B cell (primary cell): ENCODE measurements at regions not wholly inside any gene's neighbourhood (a gene's known extent, or its start where the extent isn't known, plus 50 kb on each side); places are given as distances from the start of the nearest gene placed in this dataset.
"Not testable (repeated sequence)": the region's sequence is repeated elsewhere in the genome, so short reads cannot be mapped to it uniquely, and the experiment has no call there.

ENCODE experiments used
- ATAC-seq: fragments of 200-7000 bp; cut with Tn5 transposase; one replicate; pipeline ENCODE4 v1.10.0; 2021; ENCODE audit warnings: low read depth, mild to moderate bottlenecking, moderate number of reproducible peaks, moderate library complexity
- CTCF ChIA-PET: fragments of 350-600 bp; sonication (Branson Sonifier 250); formaldehyde crosslinking; loops from one replicate; lab custom pipeline; 2021; ENCODE audit warnings: antibody characterized with exemption, inconsistent platforms; lab: Charles Lee
- POLR2A ChIA-PET: fragments of 350-600 bp; sonication (Branson Sonifier 250); formaldehyde crosslinking; loops from one replicate; lab custom pipeline; 2021; ENCODE audit warnings: antibody characterized with exemption; lab: Charles Lee
- DNase-seq: peaks from one replicate; pipeline ENCODE4 v3.0.0; 2013
- H2AFZ ChIP-seq: 2 replicates; pipeline ENCODE4 v1.6.1; 2012; ENCODE audit warnings: mild to moderate bottlenecking, low read depth, low read length; ENCODE audit not compliant: insufficient read depth, poor library complexity, severe bottlenecking
- H3K27ac ChIP-seq, 2 donors: 1 replicate in 1 of 2; 2 replicates in 1 of 2; pipeline ENCODE4 v1.5.1; 2012 to 2013; ENCODE audit warnings: low read length in 2 of 2, mild to moderate bottlenecking in 2 of 2, moderate library complexity in 1 of 2
- H3K27me3 ChIP-seq, 4 experiments: fragments of 200-600 bp in 1 of 4; sonication (generic) in 1 of 4; replicated peaks in 1 of 4; 1 replicate in 2 of 4; 2 replicates in 2 of 4; pipeline versions ENCODE4 v1.6.1 to v1.7.0; 2013 to 2016; ENCODE audit warnings: low read length in 3 of 4, mild to moderate bottlenecking in 2 of 4, mixed read lengths in 1 of 4, moderate library complexity in 1 of 4; ENCODE audit not compliant: insufficient read depth in 4 of 4, control insufficient read depth in 3 of 4; ENCODE audit errors: control extremely low read depth in 1 of 4
- H3K36me3 ChIP-seq, 2 experiments: replicated peaks in 1 of 2; 1 replicate in 1 of 2; 2 replicates in 1 of 2; pipeline versions ENCODE4 v1.6.1 to v1.7.1; 2013; ENCODE audit warnings: low read length in 1 of 2; ENCODE audit not compliant: insufficient read depth in 2 of 2, control insufficient read depth in 1 of 2; ENCODE audit errors: control extremely low read depth in 1 of 2, extremely low read depth in 1 of 2
- H3K4me1 ChIP-seq, 2 donors: fragments of 200-600 bp in 1 of 2; sonication (generic) in 1 of 2; 1 replicate in 1 of 2; 2 replicates in 1 of 2; pipeline versions ENCODE4 v1.5.1 to v1.6.1; 2013 to 2017; ENCODE audit warnings: low read length in 2 of 2; ENCODE audit not compliant: control insufficient read depth in 2 of 2, insufficient read depth in 2 of 2
- H3K4me2 ChIP-seq: replicated peaks from 2 replicates; pipeline ENCODE3; 2012; ENCODE audit warnings: mild to moderate bottlenecking, low read depth, low read length; ENCODE audit not compliant: poor library complexity, severe bottlenecking
- H3K4me3 ChIP-seq, 5 experiments: fragments of 200-600 bp in 1 of 5; sonication (generic) in 1 of 5; 1 replicate in 3 of 5; 2 replicates in 2 of 5; pipeline versions ENCODE4 v1.5.1 to v1.7.0; 2011 to 2016; ENCODE audit warnings: low read length in 4 of 5, mild to moderate bottlenecking in 4 of 5, low read depth in 2 of 5, control low read depth in 1 of 5, moderate library complexity in 1 of 5; ENCODE audit not compliant: insufficient read depth in 1 of 5; ENCODE audit errors: control extremely low read depth in 1 of 5, extremely low read depth in 1 of 5
- H3K79me2 ChIP-seq: fragments of 200-600 bp; sonication (generic); one replicate; pipeline ENCODE4 v1.6.0; 2016; ENCODE audit warnings: low read length; ENCODE audit not compliant: control insufficient read depth, insufficient read depth
- H3K9ac ChIP-seq: fragments of 200-600 bp; sonication (generic); 2 replicates; pipeline ENCODE4 v1.6.1; 2017; ENCODE audit warnings: mild to moderate bottlenecking, low read length, moderate library complexity
- H3K9me3 ChIP-seq, 3 donors: one replicate each; pipeline versions ENCODE4 v1.6.1 to v1.7.1; 2013; ENCODE audit warnings: low read length in 2 of 3; ENCODE audit not compliant: control insufficient read depth in 2 of 3, insufficient read depth in 1 of 3; ENCODE audit errors: control extremely low read depth in 1 of 3
- H4K20me1 ChIP-seq: 2 replicates; pipeline ENCODE4 v1.6.0; 2012; ENCODE audit warnings: mild to moderate bottlenecking, low read length; ENCODE audit not compliant: insufficient read depth, control insufficient read depth, poor library complexity, severe bottlenecking
- H3K27ac Mint-ChIP-seq: one replicate; pipeline ENCODE4 v1.8.0; 2021; ENCODE audit warnings: mixed read lengths
- H3K27me3 Mint-ChIP-seq: one replicate; pipeline ENCODE4 v1.8.0; 2021; ENCODE audit warnings: mixed read lengths
- H3K4me1 Mint-ChIP-seq: one replicate; pipeline ENCODE4 v1.8.0; 2021; ENCODE audit warnings: mixed read lengths
- H3K4me3 Mint-ChIP-seq: one replicate; pipeline ENCODE4 v1.8.0; 2021; ENCODE audit warnings: mixed read lengths
- H3K9me3 Mint-ChIP-seq: one replicate; pipeline ENCODE4 v1.8.0; 2022; ENCODE audit warnings: mixed read lengths; ENCODE audit not compliant: insufficient read depth
- CTCF ChIP-seq: fragments of 200-600 bp; IDR thresholded peaks from one replicate; pipeline ENCODE4 v1.8.0; 2022; ENCODE audit warnings: antibody characterized with exemption, mild to moderate bottlenecking
- EZH2 ChIP-seq: IDR thresholded peaks from 2 replicates; pipeline ENCODE4 v1.6.1; 2012; ENCODE audit warnings: borderline replicate concordance, low read depth, mild to moderate bottlenecking, moderate library complexity, low read length; ENCODE audit not compliant: insufficient read depth, poor library complexity, severe bottlenecking
- WGBS: methylation state at CpG from one replicate; pipeline ENCODE4 v1.1.5; 2013; ENCODE audit warnings: missing lambda C conversion rate; ENCODE audit not compliant: insufficient coverage; 5-methylcytosine and 5-hydroxymethylcytosine counted together
- intact Hi-C: fragments of 100-400 bp; cut with micrococcal nuclease; formaldehyde crosslinking; loops from one replicate; pipeline ENCODE4 v1.10.0; 2022

GRCh38 chr5:89534331-89534730, 651.3 kb upstream of the MEF2C start:
- H3K36me3 ChIP-seq, result no peaks in the 10 kb centered on the region
- H3K9me3 ChIP-seq, result no peaks in the 10 kb centered on the region
- H3K4me2 ChIP-seq, result no peak overlapping the region
- Mint-ChIP-seq H3K27ac (no peak overlapping the region), H3K4me3 (no peak overlapping the region), H3K27me3 (no peaks in the 10 kb centered on the region), H3K9me3 (no peaks in the 10 kb centered on the region), H3K4me1 (peaks cover 3% of the 10 kb centered on the region)
- POLR2A ChIA-PET, result no interaction called here
- no peaks in the 10 kb centered on the region for H3K79me2 ChIP-seq
- intact Hi-C loops, result no loop called here
- TF ChIP-seq EZH2, result no peak
- TF ChIP-seq CTCF, result no peak
- H4K20me1 ChIP-seq, result no peaks in the 10 kb centered on the region
- H2AFZ ChIP-seq, result no peak overlapping the region
- H3K4me1 ChIP-seq, result peaks cover 0 to 5% of the 10 kb centered on the region in 2 donors
- no peak overlapping the region for H3K9ac ChIP-seq
- no peak overlapping the region for H3K27ac ChIP-seq
- H3K27me3 ChIP-seq, result no peaks in the 10 kb centered on the region
- CTCF ChIA-PET, result no interaction called here
- no peak overlapping the region for H3K4me3 ChIP-seq
- DNase-seq, result no peak
- no peak for ATAC-seq

GRCh38 chr5:89524785-89525184, 641.8 kb upstream of the MEF2C start:
- no peak overlapping the region for H3K9ac ChIP-seq
- H2AFZ ChIP-seq, result no peak overlapping the region
- no peaks in the 10 kb centered on the region for H3K9me3 Mint-ChIP-seq
- POLR2A ChIA-PET, result no interaction called here
- intact Hi-C loops, result no loop called here
- no peaks in the 10 kb centered on the region for H3K79me2 ChIP-seq
- no peak overlapping the region for H3K4me3 Mint-ChIP-seq
- no peaks in the 10 kb centered on the region for H3K4me1 ChIP-seq
- DNase-seq (no peak), ATAC-seq (no peak)
- peak overlapping the region; percentile 15 for H3K27ac Mint-ChIP-seq
- H3K27me3 ChIP-seq, result no peaks in the 10 kb centered on the region
- H3K4me2 ChIP-seq, result no peak overlapping the region
- no peak for TF ChIP-seq EZH2
- TF ChIP-seq CTCF, result no peak
- no peak overlapping the region for H3K27ac ChIP-seq
- H3K27me3 Mint-ChIP-seq, result no peaks in the 10 kb centered on the region
- H3K4me1 Mint-ChIP-seq, result peaks cover 7% of the 10 kb centered on the region
- H3K9me3 ChIP-seq, result peaks cover 3 to 7% (median 5%) of the 10 kb centered on the region in 3 donors
- H3K36me3 ChIP-seq, result no peaks in the 10 kb centered on the region
- no peak overlapping the region for H3K4me3 ChIP-seq
- CTCF ChIA-PET, result interaction anchor here (1.3 kb wide), 1 partner anchor 11 kb away, joined by 3 read pairs; no protein-coding TSS in a partner anchor
- no peaks in the 10 kb centered on the region for H4K20me1 ChIP-seq
- 83% methylated on average over 1 of the region's 3 CpGs for WGBS

- H3K9me3 ChIP-seq, H4K20me1 ChIP-seq, H3K9ac ChIP-seq, H3K4me1 Mint-ChIP-seq, H3K9me3 Mint-ChIP-seq, POLR2A ChIA-PET, CTCF ChIA-PET, ATAC-seq, H3K27ac ChIP-seq, H3K27me3 ChIP-seq, H3K4me1 ChIP-seq, H3K4me2 ChIP-seq, H3K4me3 Mint-ChIP-seq, H3K4me3 ChIP-seq, H3K27ac Mint-ChIP-seq, DNase-seq, intact Hi-C loops, H3K27me3 Mint-ChIP-seq, H2AFZ ChIP-seq, H3K79me2 ChIP-seq, H3K36me3 ChIP-seq: not testable (repeated sequence)
These were observed 640.9 kb upstream of the MEF2C start for GRCh38 chr5:89523867-89524266.
